ENCODE measurements at regions not wholly inside any gene's neighbourhood (a gene's known extent, or its start where the extent isn't known, plus 50 kb on each side); places are given as distances from the start of the nearest gene placed in this dataset.

DNA sequence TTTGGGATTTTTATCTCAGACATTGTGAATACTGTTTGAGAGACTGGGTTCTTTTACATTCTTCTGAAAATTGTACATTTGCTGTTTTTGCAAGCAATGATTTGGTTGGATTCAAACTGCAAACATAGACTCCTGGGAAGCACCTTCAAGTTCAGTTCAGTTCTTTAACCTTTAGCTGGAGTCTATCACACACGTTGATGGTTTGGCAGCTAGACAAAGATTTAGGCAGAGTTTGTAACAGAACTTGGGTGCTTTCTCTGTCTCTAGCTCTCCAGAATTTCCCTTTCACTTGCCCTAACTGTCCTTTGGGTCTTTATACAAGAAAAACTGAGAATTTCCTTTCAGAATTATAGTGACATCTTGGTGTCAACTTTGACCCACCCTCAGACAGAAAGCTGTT, 556.6 kb downstream of the DIAPH3 start:
- intact Hi-C loops (cut with DNase I) = no loop called here
- no peak for DNase-seq

DNA sequence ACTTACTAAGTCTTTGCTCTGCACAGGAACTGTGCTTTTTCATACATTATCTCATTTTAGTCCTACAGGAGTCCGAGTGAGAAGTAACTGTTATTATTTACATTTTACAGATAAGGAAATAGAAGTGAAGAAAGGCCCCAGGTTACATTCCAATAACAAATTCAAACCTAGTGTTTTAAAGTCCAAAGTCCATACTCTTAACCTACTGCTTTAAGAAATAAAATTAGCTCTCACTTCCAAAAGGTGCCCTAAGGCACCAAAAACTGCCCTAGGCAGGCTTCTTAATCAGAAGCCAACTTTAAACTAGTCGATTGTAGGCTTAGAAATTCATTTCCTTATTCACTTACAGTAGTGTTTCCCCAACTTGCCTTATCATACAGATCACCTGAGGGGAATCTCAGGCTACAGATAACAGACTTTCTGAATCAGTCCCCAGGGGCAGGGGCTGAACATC, 555.9 kb downstream of the DIAPH3 start:
- no peak for DNase-seq
- intact Hi-C loops (cut with DNase I) = no loop called here

DNA sequence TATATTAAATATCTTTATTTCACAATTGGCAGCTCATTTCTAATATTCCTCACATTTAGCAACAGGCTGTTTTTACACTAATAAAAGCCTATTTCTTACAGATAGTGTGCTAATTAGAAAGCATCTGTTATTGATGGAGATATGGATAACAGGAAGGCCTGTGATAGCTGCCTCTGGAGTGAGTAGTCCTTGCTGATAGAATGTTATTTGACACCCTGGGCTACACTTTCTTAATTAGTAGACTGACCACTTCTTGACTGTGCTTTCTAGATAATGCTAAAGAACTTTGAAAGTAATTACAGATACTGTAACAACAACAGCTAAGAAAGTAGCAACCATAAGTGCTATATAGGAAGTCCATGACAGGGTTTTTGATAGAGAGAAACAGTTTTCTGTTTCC, 554.3 kb downstream of the DIAPH3 start:
- intact Hi-C loops (cut with DNase I) = no loop called here
- DNase-seq = no peak
